ENCODE measurements at regions not wholly inside any gene's neighbourhood (a gene's known extent, or its start where the extent isn't known, plus 50 kb on each side); places are given as distances from the start of the nearest gene placed in this dataset.

- TF ChIP-seq CTCF (conservative IDR thresholded peaks at IDR 0.05; ENCODE audit: low read depth in 2 of 2) (no peak), POLR2AphosphoS5 (IDR thresholded peaks at IDR 0.05; ENCODE audit: low read depth) (no peak), EZH2 (IDR thresholded peaks at IDR 0.05; ENCODE audit: low read depth, unreplicated experiment) (no peak), EZH2phosphoT487 (IDR thresholded peaks at IDR 0.05; ENCODE audit: unreplicated experiment) (no peak), REST (IDR thresholded peaks at IDR 0.05; ENCODE audit: unreplicated experiment) (no peak), ZNF331 (CRISPR knock-in tag; IDR thresholded peaks at IDR 0.05; ENCODE audit: low read depth) (no peak), JUNB (IDR thresholded peaks at IDR 0.05; ENCODE audit: unreplicated experiment) (no peak), CREB1 (CRISPR knock-in tag; IDR thresholded peaks at IDR 0.05; ENCODE audit: low read depth) (no peak), ZNF114 (CRISPR knock-in tag; IDR thresholded peaks at IDR 0.05) (no peak), ZNF462 (CRISPR knock-in tag; IDR thresholded peaks at IDR 0.05) (no peak), ETS1 (IDR thresholded peaks at IDR 0.05) (no peak), STAT1 (IDR thresholded peaks at IDR 0.05; ENCODE audit: unreplicated experiment) (no peak)
These were observed 111.1 kb upstream of the SPOPL start for GRCh38 chr2:138390316-138390945.

Data from GM23338 (cell line).